SIG-M5 (cell line): ENCODE measurements at regions not wholly inside any gene's neighbourhood (a gene's known extent, or its start where the extent isn't known, plus 50 kb on each side); places are given as distances from the start of the nearest gene placed in this dataset.

ENCODE experiments used
- DNase-seq: peaks from one replicate; lab custom pipeline; 2025; lab: John Stamatoyannopoulos, UW

DNA sequence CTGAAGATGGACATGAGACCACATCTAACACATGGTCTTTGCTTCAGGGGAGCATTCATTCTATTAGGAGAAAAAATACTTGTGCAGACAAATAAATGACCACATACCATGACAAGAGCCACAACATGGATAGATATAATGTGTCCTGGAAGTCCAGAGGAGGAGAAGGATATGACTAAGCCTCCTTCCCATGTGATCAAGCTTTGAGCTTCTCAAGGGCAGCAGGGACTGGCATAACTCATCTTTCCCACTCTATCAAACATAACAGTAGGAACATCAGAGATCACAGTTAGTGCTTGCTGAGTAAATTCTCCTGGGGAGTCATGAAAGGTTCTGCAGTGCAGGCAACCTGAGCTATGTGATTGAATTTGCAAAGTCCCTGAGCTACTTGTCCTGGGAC is 86.0 kb upstream of the LPP start:
- DNase-seq = no peak

DNA sequence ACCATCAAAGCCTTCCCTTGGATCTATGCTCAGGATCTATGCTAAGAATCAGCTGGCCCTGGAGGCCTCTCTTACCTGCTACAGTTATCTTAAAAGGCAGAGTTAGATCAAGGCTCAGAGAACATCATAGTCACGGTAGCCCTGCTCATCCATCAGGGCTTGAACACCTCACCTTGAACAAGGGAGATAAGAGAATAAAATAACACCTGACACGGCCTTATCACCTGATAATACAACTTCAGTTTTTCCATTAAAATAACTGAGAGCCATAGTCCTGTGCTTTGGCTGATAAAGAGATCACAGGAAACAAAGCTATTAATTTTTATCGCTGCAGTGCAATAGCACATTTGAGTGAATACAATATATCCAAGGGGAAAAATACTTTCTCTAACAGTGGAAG is 85.6 kb upstream of the LPP start:
- DNase-seq = no peak

DNA sequence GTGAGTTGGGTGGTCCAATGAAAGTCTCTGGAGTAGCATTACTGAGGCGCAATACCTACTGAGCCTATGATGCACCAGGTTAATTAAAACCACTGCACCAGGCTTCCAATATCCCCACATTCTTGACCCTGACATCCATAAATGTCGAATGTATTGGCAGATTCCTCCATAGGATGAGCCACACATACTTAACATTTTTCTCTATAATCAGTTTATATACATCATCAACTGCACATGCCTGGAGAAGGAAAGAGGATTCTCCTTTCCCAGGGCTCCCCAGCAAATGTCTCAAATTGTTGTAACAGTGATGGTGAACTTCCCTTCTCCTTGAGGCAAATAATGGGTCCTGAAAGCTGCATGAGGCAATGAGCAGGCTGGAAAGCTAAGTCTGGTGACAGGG is 82.3 kb upstream of the LPP start:
- DNase-seq = no peak

DNA sequence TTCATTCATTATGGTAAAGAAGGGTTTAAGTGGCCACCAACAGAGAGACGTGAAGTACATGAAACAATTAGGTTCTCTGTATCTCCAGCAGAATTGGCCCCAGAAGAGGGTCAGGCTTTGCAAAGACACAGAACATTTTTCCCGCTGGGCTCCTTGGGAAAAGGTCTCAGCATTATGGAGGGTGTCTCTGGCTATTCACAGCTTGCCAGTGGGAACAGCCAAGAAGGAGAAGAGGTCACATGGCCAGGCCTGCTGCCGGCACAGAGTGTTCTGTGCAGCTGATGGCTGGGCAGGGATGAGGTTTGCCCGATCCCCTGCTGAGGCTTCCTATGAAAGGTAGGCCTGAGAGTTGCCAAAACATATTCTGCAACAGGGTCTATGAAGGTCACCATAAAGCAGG is 77.8 kb upstream of the LPP start:
- no peak for DNase-seq

DNA sequence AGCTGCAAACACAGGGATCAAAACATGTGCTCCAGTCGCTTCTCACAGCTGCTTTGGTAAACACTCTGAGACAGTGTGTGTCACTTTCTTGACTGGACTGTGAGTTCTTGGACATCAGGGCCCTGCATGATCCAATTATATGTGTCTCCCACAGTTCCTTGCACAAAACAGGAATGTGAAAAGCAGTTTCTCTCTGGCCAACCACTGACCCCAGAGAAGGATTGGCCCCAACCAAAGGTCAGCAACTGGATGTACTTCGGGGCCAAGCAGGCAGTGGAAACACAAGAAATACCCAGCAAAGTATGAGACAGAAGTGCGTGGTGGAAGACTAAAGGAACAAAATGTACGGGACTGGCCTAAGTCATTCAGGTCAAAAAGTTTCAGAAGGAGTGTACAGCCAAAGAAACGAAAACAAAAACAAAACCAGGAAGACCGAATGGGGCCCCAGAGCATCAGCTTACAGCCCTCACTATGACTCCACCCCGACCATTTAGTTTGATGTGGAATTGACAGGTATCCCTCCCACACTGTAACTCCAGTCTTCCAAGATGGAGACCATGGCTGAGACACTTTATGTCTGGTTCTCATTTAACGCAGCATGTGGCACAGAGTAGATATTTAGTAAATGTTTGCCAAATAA is 76.7 kb upstream of the LPP start:
- DNase-seq = no peak

GRCh38 chr3:188080091-188080490 is 73.9 kb upstream of the LPP start:
- no peak for DNase-seq

GRCh38 chr3:188082031-188082430 is 71.9 kb upstream of the LPP start:
- DNase-seq = no peak

- DNase-seq = no peak
These were observed 71.5 kb upstream of the LPP start for GRCh38 chr3:188082450-188082849.

GRCh38 chr3:188083011-188083410 is 70.9 kb upstream of the LPP start:
- DNase-seq = no peak

- no peak for DNase-seq
These were observed 69.0 kb upstream of the LPP start for GRCh38 chr3:188084752-188085583.

- DNase-seq = no peak
These were observed 68.1 kb upstream of the LPP start for GRCh38 chr3:188085584-188086560.

GRCh38 chr3:188088948-188089685 is 64.8 kb upstream of the LPP start:
- DNase-seq = no peak

GRCh38 chr3:188090620-188091309 is 63.2 kb upstream of the LPP start:
- no peak for DNase-seq

GRCh38 chr3:188091746-188092145 is 62.2 kb upstream of the LPP start:
- no peak for DNase-seq

DNA sequence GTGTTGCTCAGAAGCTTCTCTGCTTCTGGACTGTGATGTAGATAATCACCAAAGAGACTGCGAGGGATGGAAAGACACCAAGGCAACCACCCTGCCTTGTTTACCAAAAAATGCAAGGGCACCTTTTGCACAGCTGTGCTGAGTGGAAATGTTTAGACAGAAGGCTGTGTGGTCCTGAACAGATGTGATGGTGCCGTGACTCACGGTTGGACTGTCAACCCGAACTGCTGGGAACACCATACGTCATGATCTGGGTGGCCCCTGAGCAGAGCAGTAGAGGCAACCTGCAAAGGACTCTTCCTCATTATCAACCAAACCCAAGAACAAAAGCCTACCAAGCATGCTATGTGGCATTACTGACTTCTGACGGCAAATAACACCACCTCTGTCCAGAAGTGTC is 61.3 kb upstream of the LPP start:
- DNase-seq = no peak

- DNase-seq = no peak
These were observed 58.5 kb upstream of the LPP start for GRCh38 chr3:188095431-188095830.

GRCh38 chr3:188097791-188098190 is 56.2 kb upstream of the LPP start:
- peak; percentile 16 for DNase-seq

GRCh38 chr3:188099907-188100306 is 54.0 kb upstream of the LPP start:
- DNase-seq = no peak

DNA sequence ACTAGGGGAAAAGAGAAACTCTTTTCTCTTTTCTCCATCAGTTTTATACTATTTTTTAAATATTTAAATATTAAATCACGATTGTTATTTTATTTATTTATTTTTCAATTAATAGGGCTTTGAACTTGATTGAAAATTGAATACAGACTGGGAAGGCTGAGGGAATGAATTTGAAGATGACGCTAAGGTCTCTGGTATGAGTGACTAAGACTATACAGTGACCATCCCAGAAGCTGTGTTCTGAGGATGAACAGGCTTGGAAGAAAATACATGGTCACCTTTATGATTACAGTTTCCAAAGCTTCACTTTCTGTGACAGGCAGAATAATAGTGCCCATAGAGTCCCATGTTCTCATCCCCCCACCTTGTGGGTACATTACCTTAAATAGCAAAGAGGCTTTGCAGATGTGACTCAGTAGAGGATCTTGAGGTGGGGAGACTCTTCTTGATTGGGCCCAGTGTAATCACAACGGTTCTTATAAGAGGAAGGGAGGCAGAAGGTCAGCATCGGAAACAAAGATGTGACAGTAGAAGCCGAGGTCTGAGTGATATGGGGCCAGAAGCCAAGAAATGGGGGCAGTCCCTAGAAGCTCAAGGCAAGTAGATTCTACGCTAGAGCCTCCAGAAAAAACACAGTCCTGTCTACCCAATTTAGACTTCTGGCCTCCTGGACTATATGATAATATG is 51.0 kb upstream of the LPP start:
- DNase-seq = no peak

DNA sequence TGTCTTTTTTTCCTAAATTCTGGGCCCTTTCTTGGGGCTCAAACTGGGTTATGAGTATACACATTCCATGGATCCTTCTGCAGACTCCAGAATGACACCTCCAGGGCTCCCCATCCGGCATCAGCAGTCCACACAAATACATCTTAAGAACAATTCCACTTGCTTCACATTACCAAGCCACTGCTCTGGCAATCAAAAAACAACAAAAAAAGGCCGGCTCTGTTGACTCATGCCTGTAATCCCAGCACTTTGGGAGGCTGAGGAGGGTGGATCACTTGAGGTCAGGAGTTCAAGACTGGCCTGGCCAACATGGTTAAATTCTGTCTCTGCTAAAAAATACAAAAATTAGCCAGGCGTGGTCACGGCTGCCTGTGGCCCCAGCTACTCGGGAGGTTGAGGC is 49.9 kb upstream of the LPP start:
- no peak for DNase-seq
